Non-pigmented ciliary epithelial cell (primary cell): ENCODE measurements at regions not wholly inside any gene's neighbourhood (a gene's known extent, or its start where the extent isn't known, plus 50 kb on each side); places are given as distances from the start of the nearest gene placed in this dataset.
"Not testable (repeated sequence)": the region's sequence is repeated elsewhere in the genome, so short reads cannot be mapped to it uniquely, and the experiment has no call there.

Experiments used
- DNase-seq: peaks from one replicate; pipeline ENCODE4 v3.0.0-alpha.2; 2010; ENCODE audit warnings: low read depth

- DNase-seq: no peak
Observed at GRCh38 chr3:98705212-98705611, 57.9 kb upstream of the ST3GAL6 start.

- DNase-seq: no peak
Observed at GRCh38 chr3:98705694-98706093, 57.4 kb upstream of the ST3GAL6 start.

- not testable (repeated sequence) for DNase-seq
Observed at GRCh38 chr3:98708681-98709080, 54.5 kb upstream of the ST3GAL6 start.

GRCh38 chr3:98709441-98709840 is 53.7 kb upstream of the ST3GAL6 start:
- no peak for DNase-seq

GRCh38 chr3:98710067-98710659 is 53.0 kb upstream of the ST3GAL6 start:
- DNase-seq: no peak

GRCh38 chr3:98711426-98711825 is 51.7 kb upstream of the ST3GAL6 start:
- DNase-seq: no peak

- no peak for DNase-seq
Observed at GRCh38 chr3:98712726-98713125, 50.4 kb upstream of the ST3GAL6 start.

GRCh38 chr3:98713332-98713731 is 49.8 kb upstream of the ST3GAL6 start:
- DNase-seq: not testable (repeated sequence)
